NCI-H2029 (cell line): ENCODE measurements at regions not wholly inside any gene's neighbourhood (a gene's known extent, or its start where the extent isn't known, plus 50 kb on each side); places are given as distances from the start of the nearest gene placed in this dataset.
"Not testable (repeated sequence)": the region's sequence is repeated elsewhere in the genome, so short reads cannot be mapped to it uniquely, and the experiment has no call there.

ENCODE experiments used
- DNase-seq: peaks from one replicate; lab custom pipeline; 2025; lab: John Stamatoyannopoulos, UW

DNA sequence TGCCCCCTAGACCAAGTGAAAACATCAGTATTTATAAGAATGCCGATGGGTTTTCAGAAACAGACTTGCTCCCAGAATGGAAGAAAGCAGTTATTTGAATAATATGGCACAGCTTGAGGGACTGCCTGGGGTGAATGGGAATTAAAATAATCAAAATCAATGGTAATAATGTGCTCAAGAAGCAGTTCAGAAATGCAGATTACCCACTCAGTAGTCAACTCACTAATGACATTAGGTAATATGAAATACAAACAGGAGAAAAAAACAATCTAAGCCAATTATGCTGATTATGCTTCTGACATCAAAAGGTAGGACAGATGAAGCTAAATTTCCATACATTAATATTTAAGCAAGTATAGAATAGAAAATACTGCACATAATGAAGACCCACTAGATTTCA is 179.3 kb downstream of the ENC1 start:
- DNase-seq = no peak

DNA sequence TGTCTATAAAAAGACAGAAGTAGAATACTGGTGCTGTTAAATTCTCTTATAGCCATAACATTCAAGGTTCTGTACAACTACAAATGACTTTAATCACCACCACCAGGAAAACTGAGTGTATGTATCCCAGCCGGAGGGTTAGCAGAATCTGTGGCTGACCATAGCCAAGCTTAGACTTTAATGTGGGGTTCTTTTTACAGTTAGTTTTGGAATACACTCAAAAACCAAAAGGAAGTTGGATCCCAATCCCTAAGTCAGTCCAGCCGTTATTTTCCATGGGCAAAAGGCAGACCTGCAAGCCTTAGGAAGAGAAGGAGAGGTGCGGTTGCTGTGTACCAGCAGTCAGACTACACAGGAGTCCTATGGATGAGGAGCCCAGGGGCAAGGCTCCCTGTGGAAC is 179.8 kb downstream of the ENC1 start:
- DNase-seq = no peak

- no peak for DNase-seq
These were observed 180.5 kb downstream of the ENC1 start for GRCh38 chr5:74459984-74460383.

DNA sequence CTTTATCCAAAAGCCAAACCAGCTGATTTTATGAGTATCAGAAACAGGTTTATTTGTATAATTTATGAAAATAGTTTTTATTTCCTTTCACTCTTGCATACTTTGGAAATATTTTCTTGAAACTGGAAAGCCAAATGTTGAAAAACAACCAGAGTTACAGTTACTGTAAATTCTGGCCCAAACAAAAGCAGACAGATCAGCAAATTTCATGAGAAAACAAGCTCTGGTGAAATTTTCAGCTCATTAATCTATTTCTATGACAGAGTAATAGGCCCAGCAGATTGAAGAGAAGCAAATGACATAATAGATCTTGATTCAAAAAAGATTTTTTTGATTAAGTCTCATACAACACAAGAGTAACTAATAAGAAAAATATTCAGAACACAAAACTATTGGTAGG is 182.7 kb downstream of the ENC1 start:
- no peak for DNase-seq

GRCh38 chr5:74454263-74455030 is 186.1 kb downstream of the ENC1 start:
- DNase-seq = no peak

GRCh38 chr5:74452856-74453255 is 187.7 kb downstream of the ENC1 start:
- no peak for DNase-seq

DNA sequence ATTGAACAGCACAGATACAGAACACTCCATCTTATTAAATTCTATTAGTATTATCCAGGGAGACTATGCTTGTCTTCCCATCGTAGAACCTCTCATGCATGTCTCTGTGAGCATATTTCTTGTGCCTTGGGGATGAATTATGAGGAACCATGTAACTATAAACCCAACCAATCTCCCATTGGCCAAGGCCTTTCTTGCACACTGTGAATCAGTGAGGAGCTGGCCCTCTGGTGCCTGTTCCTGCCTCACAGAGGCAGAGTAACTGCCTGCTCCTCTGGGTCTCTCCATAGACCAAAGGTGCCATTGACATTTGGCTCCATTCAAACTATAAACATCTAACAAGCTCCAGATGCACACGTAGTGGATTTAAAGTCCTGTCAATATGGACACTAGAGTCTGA is 190.4 kb downstream of the ENC1 start:
- DNase-seq = no peak

GRCh38 chr5:74446725-74447241 is 193.7 kb downstream of the ENC1 start:
- no peak for DNase-seq

GRCh38 chr5:74442466-74442865 is 198.1 kb downstream of the ENC1 start:
- DNase-seq = no peak

DNA sequence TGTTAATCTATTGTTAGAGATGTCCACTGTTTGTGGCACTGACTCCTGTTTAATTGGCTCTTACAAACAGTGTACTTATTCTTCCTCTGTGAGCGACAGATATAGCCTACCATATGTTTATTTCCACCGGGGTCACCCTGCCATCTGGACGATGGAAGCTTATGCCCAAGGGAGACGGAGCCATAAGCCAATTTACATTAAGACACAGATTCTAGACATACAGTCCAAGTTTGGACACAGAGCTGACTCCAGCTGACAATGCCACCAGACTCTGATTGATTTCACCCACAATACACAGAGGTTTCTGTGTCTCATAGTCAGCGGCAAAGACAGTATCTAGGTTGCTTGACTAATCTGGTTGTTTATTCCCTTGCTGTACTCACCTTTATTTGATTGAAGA is 198.9 kb downstream of the ENC1 start:
- no peak for DNase-seq

GRCh38 chr5:74440341-74440740 is 200.2 kb downstream of the ENC1 start:
- DNase-seq = no peak

GRCh38 chr5:74437870-74438269 is 202.7 kb downstream of the ENC1 start:
- DNase-seq = not testable (repeated sequence)

DNA sequence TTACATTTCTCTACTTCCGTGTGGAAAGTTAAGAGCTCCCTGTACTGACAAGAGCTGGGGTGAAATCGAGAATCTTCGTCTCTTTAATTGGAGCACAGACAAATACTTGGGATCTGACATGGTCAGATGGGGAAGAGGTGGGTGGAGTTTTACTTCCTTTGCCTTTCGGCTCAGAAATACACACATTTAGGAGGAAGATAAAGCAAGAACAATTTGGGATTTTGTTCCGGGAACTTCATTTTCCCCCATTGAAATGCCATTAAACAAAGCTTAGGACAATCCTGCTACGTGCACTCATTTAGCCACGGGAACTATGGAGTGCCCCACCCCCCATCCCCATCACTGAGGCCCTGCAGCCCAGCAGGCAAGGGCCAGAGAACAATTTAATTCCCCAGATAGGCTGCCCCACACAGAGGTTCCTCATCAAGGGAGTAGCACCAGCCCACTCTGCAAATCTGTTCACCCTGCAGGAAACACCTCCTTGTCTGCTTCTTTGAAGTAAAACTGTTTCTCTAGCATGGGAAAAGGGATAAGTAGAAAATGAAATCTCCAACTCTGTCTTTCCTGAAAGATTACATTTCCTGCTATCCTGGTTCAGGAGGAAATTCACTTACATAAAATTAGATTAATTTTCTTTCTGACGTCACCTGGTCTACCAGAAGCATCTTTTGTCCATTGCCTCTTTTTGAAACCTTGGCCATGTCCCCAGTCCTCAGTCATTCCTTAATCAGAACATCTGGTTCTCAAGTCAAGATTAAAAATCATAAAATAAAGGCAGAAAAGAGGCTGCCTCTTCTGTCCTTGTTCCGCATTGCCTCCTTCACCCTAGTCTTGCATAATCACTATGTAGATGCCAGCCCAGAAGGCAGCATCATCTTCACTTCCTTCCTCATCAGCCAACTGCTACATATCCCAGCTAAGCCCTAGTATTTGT is 206.4 kb downstream of the ENC1 start:
- DNase-seq = no peak

DNA sequence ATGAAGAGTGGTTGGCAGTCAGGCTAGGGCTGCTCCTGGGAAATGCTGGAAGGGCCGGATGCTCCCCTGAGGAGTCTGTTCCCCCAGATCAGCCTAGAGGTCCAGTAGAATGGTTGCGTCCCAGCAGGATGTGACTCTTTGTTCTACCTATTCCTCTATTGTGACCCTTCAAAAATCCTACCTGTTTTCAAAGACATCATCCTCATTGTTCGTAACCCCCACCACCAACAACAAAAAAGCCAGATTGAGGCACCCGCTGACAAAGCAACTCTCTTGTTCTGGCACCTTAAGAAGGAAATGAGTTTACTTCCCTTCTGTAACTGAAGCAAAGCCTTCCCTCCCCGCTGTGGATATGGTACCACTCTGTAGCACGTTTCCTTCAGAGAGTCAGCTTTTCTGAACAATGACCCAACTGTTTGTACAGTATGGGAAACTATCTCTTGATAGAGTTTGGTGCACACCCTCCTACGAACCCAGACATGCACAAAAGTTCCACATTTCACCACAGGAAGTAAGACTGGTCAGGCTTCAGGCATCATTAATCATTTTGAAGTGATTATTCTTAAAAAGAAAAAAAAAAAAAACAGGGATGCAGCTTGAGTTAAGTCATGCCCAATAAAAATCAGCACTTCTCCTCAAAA is 207.2 kb downstream of the ENC1 start:
- DNase-seq = no peak

DNA sequence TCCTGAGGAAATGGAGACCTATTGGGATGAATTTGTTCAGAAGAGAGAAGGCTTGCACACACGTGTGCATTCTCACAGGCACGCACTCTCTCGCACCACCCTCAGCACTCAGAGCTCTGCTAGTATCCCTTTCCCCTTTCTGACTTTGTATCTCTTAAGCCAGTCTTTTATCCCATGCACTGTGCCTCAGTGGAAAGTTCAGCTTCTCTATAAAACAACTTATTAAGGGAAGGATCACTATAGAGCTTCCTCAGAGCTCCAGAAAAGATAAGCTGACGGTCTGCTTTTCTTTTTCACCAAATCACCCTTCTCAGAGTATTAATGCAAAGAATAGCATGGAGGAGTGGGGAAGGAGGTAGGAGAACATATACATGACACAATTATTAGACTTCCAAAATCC is 207.8 kb downstream of the ENC1 start:
- DNase-seq = no peak

GRCh38 chr5:74432216-74432615 is 208.3 kb downstream of the ENC1 start:
- DNase-seq = peak; percentile 68

DNA sequence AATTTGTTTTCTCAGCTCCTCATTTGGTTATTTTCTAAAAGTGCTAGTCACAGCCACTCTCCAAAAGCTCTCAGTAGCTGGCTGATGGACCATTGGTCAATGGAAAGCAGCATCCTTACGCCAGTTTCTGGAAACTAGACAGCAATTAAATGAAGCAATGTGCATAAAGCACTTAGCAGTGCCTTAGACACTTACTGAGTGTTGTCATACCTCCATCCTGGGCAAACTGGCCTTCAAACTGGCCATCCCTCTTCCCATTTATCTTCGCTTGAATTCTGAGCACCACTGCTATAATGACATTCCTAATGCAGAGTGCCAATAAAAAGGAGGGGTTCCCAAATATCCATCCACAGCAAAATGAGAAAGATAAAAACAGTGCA is 209.2 kb downstream of the ENC1 start:
- no peak for DNase-seq

DNA sequence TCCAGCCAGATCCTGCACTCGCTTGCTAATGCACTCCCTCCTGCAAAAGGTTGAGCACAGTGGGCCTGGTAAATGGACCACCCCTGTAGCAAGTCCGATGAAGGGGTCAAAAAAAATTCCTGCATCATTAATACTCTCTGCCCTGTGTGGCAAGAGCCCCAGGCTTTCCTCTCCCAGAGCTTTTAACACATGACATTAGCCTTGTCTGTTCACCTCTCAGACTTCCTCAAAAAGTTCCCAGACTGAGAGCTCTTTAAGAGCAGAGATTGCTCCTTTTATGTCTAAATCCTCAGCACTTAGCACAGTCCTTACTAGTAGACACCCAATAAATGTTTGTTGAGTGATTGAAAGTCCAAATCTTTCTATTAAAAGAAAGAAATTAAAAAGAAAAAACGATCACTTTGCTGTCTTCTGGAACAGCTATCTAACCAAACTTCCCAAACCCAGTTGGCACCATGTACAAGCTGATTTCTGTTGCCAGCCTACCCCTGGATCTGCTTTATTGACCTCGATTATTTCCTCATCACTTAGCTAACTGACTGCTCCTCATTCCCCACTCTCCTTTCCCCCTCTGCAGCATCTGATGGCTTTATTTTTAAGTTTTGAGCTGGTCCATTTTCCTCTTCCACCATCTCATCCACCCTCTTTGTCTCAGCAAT is 209.8 kb downstream of the ENC1 start:
- no peak for DNase-seq

- DNase-seq = no peak
These were observed 211.0 kb downstream of the ENC1 start for GRCh38 chr5:74429495-74429894.

- no peak for DNase-seq
These were observed 211.7 kb downstream of the ENC1 start for GRCh38 chr5:74428876-74429275.

GRCh38 chr5:74428275-74428674 is 212.3 kb downstream of the ENC1 start:
- no peak for DNase-seq

DNA sequence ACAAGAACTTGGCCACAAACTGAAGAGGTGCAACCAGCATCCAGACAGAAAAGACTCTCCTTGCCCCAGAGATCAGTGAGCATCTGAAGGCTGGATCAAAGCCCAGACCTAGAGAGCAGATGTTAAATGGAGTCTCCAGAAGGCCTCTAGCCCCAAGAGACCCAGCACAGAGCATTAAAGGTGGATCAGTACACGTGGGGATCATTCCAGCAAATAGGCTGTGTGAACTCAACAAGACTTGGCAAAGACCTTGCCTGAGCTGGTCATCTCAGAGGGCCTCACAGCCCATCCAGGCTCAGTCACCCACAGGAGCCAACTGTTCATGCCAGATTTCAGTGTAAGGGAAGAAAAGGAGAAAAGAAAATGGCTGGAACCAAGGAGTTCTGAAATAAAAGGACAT is 214.0 kb downstream of the ENC1 start:
- DNase-seq = no peak
